MM.1S (cell line): ENCODE measurements at regions not wholly inside any gene's neighbourhood (a gene's known extent, or its start where the extent isn't known, plus 50 kb on each side); places are given as distances from the start of the nearest gene placed in this dataset.
A peak's percentile ranks its signal among the peaks of the same experiment; 100 is the strongest.

Experiments used
- DNase-seq: peaks from one replicate; pipeline ENCODE4 v3.0.0-alpha.2; 2015
- H2AFZ ChIP-seq: fragments of 300-600 bp; sonication (generic); 2 replicates; pipeline ENCODE4 v1.6.0; 2016; ENCODE audit warnings: antibody characterized with exemption, low read length
- H3F3A ChIP-seq: fragments of 300-600 bp; sonication (generic); 2 replicates; pipeline ENCODE4 v1.6.1; 2016; ENCODE audit warnings: mild to moderate bottlenecking, antibody characterized with exemption, low read length, moderate library complexity, mixed read lengths; ENCODE audit not compliant: insufficient read depth
- H3K27ac ChIP-seq: fragments of 300-600 bp; sonication (generic); 2 replicates; pipeline ENCODE4 v1.5.1; 2016; ENCODE audit warnings: mild to moderate bottlenecking, low read length
- H3K27me3 ChIP-seq: fragments of 300-600 bp; sonication (generic); replicated peaks from 2 replicates; pipeline ENCODE4 v1.6.0; 2016; ENCODE audit warnings: low read length; ENCODE audit not compliant: insufficient read depth
- H3K36me3 ChIP-seq: fragments of 300-600 bp; sonication (generic); replicated peaks from 2 replicates; pipeline ENCODE4 v1.6.1; 2016; ENCODE audit warnings: mild to moderate bottlenecking, low read length, mixed read lengths; ENCODE audit not compliant: insufficient read depth
- H3K4me1 ChIP-seq: fragments of 300-600 bp; sonication (generic); 2 replicates; pipeline ENCODE4 v1.6.1; 2016; ENCODE audit warnings: low read length, mixed read lengths
- H3K4me2 ChIP-seq: fragments of 300-600 bp; sonication (generic); 2 replicates; pipeline ENCODE4 v1.6.0; 2016; ENCODE audit warnings: low read depth, low read length
- H3K4me3 ChIP-seq: fragments of 300-600 bp; sonication (generic); 2 replicates; pipeline ENCODE4 v1.5.1; 2016; ENCODE audit warnings: low read length, mixed read lengths
- H3K79me2 ChIP-seq: fragments of 300-600 bp; sonication (generic); 2 replicates; pipeline ENCODE4 v1.6.1; 2016; ENCODE audit warnings: mixed run types, low read length, mixed read lengths
- H3K9ac ChIP-seq: fragments of 300-600 bp; sonication (generic); 2 replicates; pipeline ENCODE4 v1.6.1; 2016; ENCODE audit warnings: low read length, mixed read lengths
- H3K9me2 ChIP-seq: fragments of 300-600 bp; sonication (generic); replicated peaks from 2 replicates; pipeline ENCODE4 v1.6.1; 2016; ENCODE audit warnings: mild to moderate bottlenecking, low read length, mixed read lengths; ENCODE audit not compliant: insufficient read depth
- H3K9me3 ChIP-seq: fragments of 300-600 bp; sonication (generic); replicated peaks from 2 replicates; pipeline ENCODE4 v1.6.1; 2016; ENCODE audit warnings: mild to moderate bottlenecking, low read length, mixed read lengths; ENCODE audit not compliant: insufficient read depth
- H4K20me1 ChIP-seq: fragments of 300-600 bp; sonication (generic); 2 replicates; pipeline ENCODE4 v1.6.1; 2016; ENCODE audit warnings: mild to moderate bottlenecking, low read length, moderate library complexity, mixed read lengths; ENCODE audit not compliant: insufficient read depth
- EZH2 ChIP-seq: fragments of 300-600 bp; sonication (generic); optimal IDR thresholded peaks from 2 replicates; pipeline ENCODE3; 2017; ENCODE audit warnings: low read depth, mild to moderate bottlenecking, antibody characterized with exemption, low read length, mixed read lengths
- EZH2phosphoT487 ChIP-seq: fragments of 300-600 bp; sonication (generic); IDR thresholded peaks from 2 replicates; pipeline ENCODE4 v1.6.1; 2018; ENCODE audit warnings: antibody characterized with exemption, low read length
- TF ChIP-seq, protein P1 (sequence below): fragments of 300-600 bp; sonication (generic); IDR thresholded peaks from 2 replicates; pipeline ENCODE4 v1.5.1; 2016; ENCODE audit warnings: antibody characterized with exemption, low read length, mixed read lengths

DNA sequence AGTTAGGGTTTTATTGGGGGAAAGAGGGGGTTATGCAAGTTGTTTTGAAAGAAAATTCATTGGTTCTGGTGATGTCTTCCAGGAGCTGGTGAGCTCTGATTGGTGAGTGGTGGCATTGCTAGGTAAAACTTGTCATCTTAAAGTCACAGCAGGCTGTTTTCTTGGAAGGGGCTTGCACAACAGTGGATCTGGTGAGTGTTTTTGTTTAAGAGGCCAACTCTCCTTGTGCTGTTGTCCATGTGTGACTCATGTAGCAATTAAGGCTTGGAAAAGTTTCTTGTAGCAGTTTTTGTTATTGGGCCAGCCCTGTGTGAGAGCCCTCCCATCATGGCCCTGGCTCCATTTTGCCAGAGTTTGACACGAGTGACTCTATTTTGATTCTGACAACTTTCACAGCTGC, 109.4 kb downstream of the RFC3 start:
- Histone ChIP-seq H3K9ac (no peak overlapping the region), H3K79me2 (no peaks in the 10 kb centered on the region), H3K9me3 (no peaks in the 10 kb centered on the region), H3K27me3 (no peaks in the 10 kb centered on the region), H3K27ac (no peak overlapping the region), H3K4me3 (no peak overlapping the region), H3F3A (no peaks in the 10 kb centered on the region), H3K4me2 (no peak overlapping the region), H3K4me1 (no peaks in the 10 kb centered on the region), H3K36me3 (no peaks in the 10 kb centered on the region), H2AFZ (no peak overlapping the region), H4K20me1 (no peaks in the 10 kb centered on the region), H3K9me2 (no peaks in the 10 kb centered on the region)
- no peak for DNase-seq
- no peak for TF ChIP-seq EZH2
- TF ChIP-seq EZH2phosphoT487: no peak
- TF ChIP-seq, protein P1, sequence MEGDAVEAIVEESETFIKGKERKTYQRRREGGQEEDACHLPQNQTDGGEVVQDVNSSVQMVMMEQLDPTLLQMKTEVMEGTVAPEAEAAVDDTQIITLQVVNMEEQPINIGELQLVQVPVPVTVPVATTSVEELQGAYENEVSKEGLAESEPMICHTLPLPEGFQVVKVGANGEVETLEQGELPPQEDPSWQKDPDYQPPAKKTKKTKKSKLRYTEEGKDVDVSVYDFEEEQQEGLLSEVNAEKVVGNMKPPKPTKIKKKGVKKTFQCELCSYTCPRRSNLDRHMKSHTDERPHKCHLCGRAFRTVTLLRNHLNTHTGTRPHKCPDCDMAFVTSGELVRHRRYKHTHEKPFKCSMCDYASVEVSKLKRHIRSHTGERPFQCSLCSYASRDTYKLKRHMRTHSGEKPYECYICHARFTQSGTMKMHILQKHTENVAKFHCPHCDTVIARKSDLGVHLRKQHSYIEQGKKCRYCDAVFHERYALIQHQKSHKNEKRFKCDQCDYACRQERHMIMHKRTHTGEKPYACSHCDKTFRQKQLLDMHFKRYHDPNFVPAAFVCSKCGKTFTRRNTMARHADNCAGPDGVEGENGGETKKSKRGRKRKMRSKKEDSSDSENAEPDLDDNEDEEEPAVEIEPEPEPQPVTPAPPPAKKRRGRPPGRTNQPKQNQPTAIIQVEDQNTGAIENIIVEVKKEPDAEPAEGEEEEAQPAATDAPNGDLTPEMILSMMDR: no peak

DNA sequence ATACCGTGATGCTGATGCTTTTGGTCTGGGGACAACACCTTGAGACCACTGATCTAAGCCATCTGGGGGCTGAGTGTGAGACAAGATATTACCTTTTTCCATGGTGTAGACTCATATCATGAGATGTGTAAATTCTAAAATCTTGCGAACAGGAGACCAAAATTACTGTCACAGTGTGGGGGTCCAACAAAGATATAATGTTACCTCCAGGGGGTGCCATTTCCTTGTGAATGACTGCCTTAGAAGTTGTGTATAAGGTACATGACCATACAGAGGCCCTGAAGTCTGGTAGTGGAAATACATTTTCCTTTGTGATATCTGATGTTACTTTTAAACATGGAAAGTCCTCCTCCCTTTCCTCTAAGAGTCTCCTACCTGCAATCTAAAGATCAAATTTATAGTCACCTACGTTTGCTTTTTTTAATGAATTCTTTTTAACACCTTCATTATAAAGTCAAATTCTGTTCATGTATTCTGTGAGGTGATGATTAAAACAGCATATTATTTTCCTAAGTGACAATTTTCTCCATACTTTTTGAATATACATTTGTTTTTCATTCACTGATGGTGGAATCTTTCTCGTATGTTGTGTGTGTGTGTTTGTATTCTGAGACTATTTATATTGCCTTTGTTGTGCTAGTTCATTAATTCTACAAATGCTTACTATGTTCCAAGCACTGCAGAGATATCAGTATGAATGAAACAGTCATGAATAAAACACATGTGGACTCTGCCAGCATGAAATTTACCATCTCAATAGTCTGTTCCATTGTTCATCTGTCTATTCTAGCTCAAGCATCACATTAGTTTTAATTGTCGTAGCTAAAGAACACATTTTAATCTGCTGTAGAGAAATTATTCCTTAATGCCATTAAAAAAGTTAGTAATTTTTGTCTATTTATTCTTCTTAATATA, 113.7 kb downstream of the RFC3 start:
- no peaks in the 10 kb centered on the region for H3F3A ChIP-seq
- H3K9me3 ChIP-seq: no peaks in the 10 kb centered on the region
- no peaks in the 10 kb centered on the region for H3K9me2 ChIP-seq
- no peaks in the 10 kb centered on the region for H4K20me1 ChIP-seq
- no peak overlapping the region for H3K4me2 ChIP-seq
- H3K27ac ChIP-seq: no peak overlapping the region
- no peak overlapping the region for H2AFZ ChIP-seq
- H3K36me3 ChIP-seq: no peaks in the 10 kb centered on the region
- no peaks in the 10 kb centered on the region for H3K79me2 ChIP-seq
- DNase-seq: peak; percentile 28
- no peaks in the 10 kb centered on the region for H3K4me1 ChIP-seq
- TF ChIP-seq EZH2: no peak
- TF ChIP-seq, protein P1: peak; percentile 39
- H3K9ac ChIP-seq: no peak overlapping the region
- H3K4me3 ChIP-seq: no peak overlapping the region
- H3K27me3 ChIP-seq: no peaks in the 10 kb centered on the region

DNA sequence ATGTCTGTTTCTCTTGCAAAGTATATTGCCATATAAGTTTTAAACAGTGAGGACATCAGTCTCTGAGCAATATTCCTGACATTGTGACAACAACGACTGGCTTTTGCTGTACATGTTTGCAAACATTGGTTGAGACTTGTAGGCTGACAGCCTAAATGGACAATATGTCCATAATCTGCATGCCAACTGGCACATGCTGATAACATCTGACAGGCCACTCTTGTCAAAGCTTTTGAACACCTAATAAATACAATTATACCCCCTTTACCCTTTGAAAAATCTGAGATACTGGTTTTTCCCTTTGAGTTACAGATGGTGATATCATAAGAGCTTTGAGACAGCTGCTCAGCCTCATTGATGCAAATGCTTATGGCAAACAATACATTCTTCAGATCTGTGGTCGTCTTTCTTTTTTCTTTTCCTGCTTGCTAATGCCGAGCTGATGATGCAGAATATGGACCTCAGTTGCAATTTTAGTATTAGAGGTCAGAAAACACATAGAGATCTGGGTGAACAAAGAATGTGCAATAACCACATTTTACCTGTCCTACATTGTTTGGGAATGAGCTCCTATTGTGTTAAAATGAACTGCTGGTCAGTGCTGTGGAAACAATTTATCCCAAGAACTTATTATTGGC, 114.9 kb downstream of the RFC3 start:
- Histone ChIP-seq H3K9ac (no peak overlapping the region), H3K27ac (no peak overlapping the region), H3K4me3 (no peak overlapping the region), H3K9me2 (no peaks in the 10 kb centered on the region), H3K27me3 (no peaks in the 10 kb centered on the region), H3K36me3 (no peaks in the 10 kb centered on the region), H3K4me2 (no peak overlapping the region), H4K20me1 (no peaks in the 10 kb centered on the region), H2AFZ (no peak overlapping the region), H3K9me3 (no peaks in the 10 kb centered on the region), H3K4me1 (no peaks in the 10 kb centered on the region), H3F3A (no peaks in the 10 kb centered on the region), H3K79me2 (no peaks in the 10 kb centered on the region)
- DNase-seq: no peak
- no peak for TF ChIP-seq EZH2phosphoT487
- TF ChIP-seq, protein P1: no peak
- TF ChIP-seq EZH2: no peak
